Activated CD8-positive, alpha-beta T cell treated with anti-CD3 and anti-CD28 coated beads, Interleukin-2, amount 10 ng/mL, durations not matched to agents 7 days and 5 days (primary cell): ENCODE measurements at regions not wholly inside any gene's neighbourhood (a gene's known extent, or its start where the extent isn't known, plus 50 kb on each side); places are given as distances from the start of the nearest gene placed in this dataset.

Experiments used
- ATAC-seq: fragments of 150-1000 bp; cut with Tn5 transposase; one replicate; pipeline ENCODE4 v1.10.0; 2021; ENCODE audit warnings: moderate library complexity
- CTCF ChIA-PET: fragments of 350-600 bp; sonication (Branson Sonifier 250); formaldehyde crosslinking; loops from one replicate; lab custom pipeline; 2021; ENCODE audit warnings: antibody characterized with exemption; lab: Charles Lee
- POLR2A ChIA-PET: fragments of 350-600 bp; sonication (Branson Sonifier 250); formaldehyde crosslinking; loops from one replicate; lab custom pipeline; 2021; ENCODE audit warnings: antibody characterized with exemption; lab: Charles Lee
- DNase-seq: peaks from one replicate; pipeline ENCODE4 v3.0.0-alpha.2; 2020
- H3K27ac Mint-ChIP-seq: one replicate; pipeline ENCODE4 v1.8.0; 2021; ENCODE audit warnings: mild to moderate bottlenecking, mixed read lengths
- H3K27me3 Mint-ChIP-seq: one replicate; pipeline ENCODE4 v1.8.0; 2021; ENCODE audit warnings: low read depth, mixed read lengths
- H3K36me3 Mint-ChIP-seq: one replicate; pipeline ENCODE4 v1.8.0; 2021; ENCODE audit warnings: low read depth, mixed read lengths
- H3K4me1 Mint-ChIP-seq: one replicate; pipeline ENCODE4 v1.8.0; 2021; ENCODE audit warnings: low read depth, mixed read lengths
- H3K4me3 Mint-ChIP-seq: one replicate; pipeline ENCODE4 v1.8.0; 2021; ENCODE audit warnings: mild to moderate bottlenecking, mixed read lengths
- H3K9me3 Mint-ChIP-seq: one replicate; pipeline ENCODE4 v1.8.0; 2022; ENCODE audit warnings: mixed read lengths; ENCODE audit not compliant: insufficient read depth

GRCh38 chr9:16267281-16268066 lies 603.0 kb downstream of the BNC2 start:
- no peaks in the 10 kb centered on the region for H3K27me3 Mint-ChIP-seq
- DNase-seq (peak; percentile 28), ATAC-seq (peak; percentile 76)
- POLR2A ChIA-PET, result no interaction called here
- peak overlapping the region; percentile 35 for H3K4me3 Mint-ChIP-seq
- CTCF ChIA-PET, result interaction anchor here (0.7 to 0.8 kb wide), 3 partner anchors 9 to 134 kb away, joined by 3 read pairs; no protein-coding TSS in a partner anchor
- H3K36me3 Mint-ChIP-seq, result no peaks in the 10 kb centered on the region
- peaks cover 15% of the 10 kb centered on the region for H3K4me1 Mint-ChIP-seq
- peak overlapping the region; percentile 65 for H3K27ac Mint-ChIP-seq
- no peaks in the 10 kb centered on the region for H3K9me3 Mint-ChIP-seq

GRCh38 chr9:16268067-16268881 lies 602.2 kb downstream of the BNC2 start:
- no peak overlapping the region for H3K27ac Mint-ChIP-seq
- CTCF ChIA-PET, result interaction anchor here (0.7 to 0.8 kb wide), 2 partner anchors 10 to 135 kb away, joined by 3 read pairs; no protein-coding TSS in a partner anchor
- no peak overlapping the region for H3K4me3 Mint-ChIP-seq
- no peaks in the 10 kb centered on the region for H3K27me3 Mint-ChIP-seq
- ATAC-seq, result no peak
- POLR2A ChIA-PET, result no interaction called here
- DNase-seq, result no peak
- peaks cover 15% of the 10 kb centered on the region for H3K4me1 Mint-ChIP-seq
- H3K36me3 Mint-ChIP-seq, result no peaks in the 10 kb centered on the region
- no peaks in the 10 kb centered on the region for H3K9me3 Mint-ChIP-seq

GRCh38 chr9:16271967-16272366 lies 598.5 kb downstream of the BNC2 start:
- H3K27ac Mint-ChIP-seq, result no peak overlapping the region
- no peaks in the 10 kb centered on the region for H3K36me3 Mint-ChIP-seq
- CTCF ChIA-PET, result no interaction called here
- no peak for DNase-seq
- no peaks in the 10 kb centered on the region for H3K27me3 Mint-ChIP-seq
- H3K4me3 Mint-ChIP-seq, result no peak overlapping the region
- no peaks in the 10 kb centered on the region for H3K9me3 Mint-ChIP-seq
- ATAC-seq, result no peak
- POLR2A ChIA-PET, result no interaction called here
- peaks cover 10% of the 10 kb centered on the region for H3K4me1 Mint-ChIP-seq

GRCh38 chr9:16272776-16273175 lies 597.7 kb downstream of the BNC2 start:
- DNase-seq (no peak), ATAC-seq (no peak)
- peaks cover 2% of the 10 kb centered on the region for H3K4me1 Mint-ChIP-seq
- no peaks in the 10 kb centered on the region for H3K9me3 Mint-ChIP-seq
- no peaks in the 10 kb centered on the region for H3K27me3 Mint-ChIP-seq
- no peaks in the 10 kb centered on the region for H3K36me3 Mint-ChIP-seq
- CTCF ChIA-PET, result no interaction called here
- POLR2A ChIA-PET, result no interaction called here
- H3K27ac Mint-ChIP-seq, result no peak overlapping the region
- no peak overlapping the region for H3K4me3 Mint-ChIP-seq

- no peak overlapping the region for H3K27ac Mint-ChIP-seq
- H3K4me1 Mint-ChIP-seq, result no peaks in the 10 kb centered on the region
- POLR2A ChIA-PET, result no interaction called here
- no peaks in the 10 kb centered on the region for H3K36me3 Mint-ChIP-seq
- CTCF ChIA-PET, result no interaction called here
- no peaks in the 10 kb centered on the region for H3K27me3 Mint-ChIP-seq
- H3K4me3 Mint-ChIP-seq, result no peak overlapping the region
- DNase-seq, result no peak
- H3K9me3 Mint-ChIP-seq, result no peaks in the 10 kb centered on the region
- no peak for ATAC-seq
These were observed 594.5 kb downstream of the BNC2 start for GRCh38 chr9:16275795-16276624.

- DNase-seq (no peak), ATAC-seq (no peak)
- CTCF ChIA-PET, result no interaction called here
- Mint-ChIP-seq H3K4me1 (no peaks in the 10 kb centered on the region), H3K27ac (no peak overlapping the region), H3K27me3 (no peaks in the 10 kb centered on the region), H3K36me3 (no peaks in the 10 kb centered on the region), H3K4me3 (no peak overlapping the region), H3K9me3 (no peaks in the 10 kb centered on the region)
- POLR2A ChIA-PET, result no interaction called here
These were observed 593.6 kb downstream of the BNC2 start for GRCh38 chr9:16276866-16277265.

GRCh38 chr9:16277471-16277960 lies 593.0 kb downstream of the BNC2 start:
- H3K4me3 Mint-ChIP-seq, result no peak overlapping the region
- H3K9me3 Mint-ChIP-seq, result no peaks in the 10 kb centered on the region
- H3K27ac Mint-ChIP-seq, result no peak overlapping the region
- ATAC-seq (no peak), DNase-seq (no peak)
- ChIA-PET POLR2A (no interaction called here), CTCF (no interaction called here)
- H3K36me3 Mint-ChIP-seq, result no peaks in the 10 kb centered on the region
- H3K4me1 Mint-ChIP-seq, result no peaks in the 10 kb centered on the region
- no peaks in the 10 kb centered on the region for H3K27me3 Mint-ChIP-seq

GRCh38 chr9:16278326-16278999 lies 592.0 kb downstream of the BNC2 start:
- H3K27ac Mint-ChIP-seq, result no peak overlapping the region
- CTCF ChIA-PET, result no interaction called here
- POLR2A ChIA-PET, result no interaction called here
- no peak overlapping the region for H3K4me3 Mint-ChIP-seq
- H3K9me3 Mint-ChIP-seq, result no peaks in the 10 kb centered on the region
- no peaks in the 10 kb centered on the region for H3K36me3 Mint-ChIP-seq
- no peak for ATAC-seq
- no peaks in the 10 kb centered on the region for H3K4me1 Mint-ChIP-seq
- no peak for DNase-seq
- no peaks in the 10 kb centered on the region for H3K27me3 Mint-ChIP-seq

- H3K27ac Mint-ChIP-seq, result no peak overlapping the region
- no peak for ATAC-seq
- H3K27me3 Mint-ChIP-seq, result no peaks in the 10 kb centered on the region
- no peak for DNase-seq
- H3K9me3 Mint-ChIP-seq, result no peaks in the 10 kb centered on the region
- H3K36me3 Mint-ChIP-seq, result no peaks in the 10 kb centered on the region
- CTCF ChIA-PET, result no interaction called here
- no peak overlapping the region for H3K4me3 Mint-ChIP-seq
- POLR2A ChIA-PET, result no interaction called here
- H3K4me1 Mint-ChIP-seq, result no peaks in the 10 kb centered on the region
These were observed 588.8 kb downstream of the BNC2 start for GRCh38 chr9:16281707-16282106.

- H3K27me3 Mint-ChIP-seq, result no peaks in the 10 kb centered on the region
These were observed 588.3 kb downstream of the BNC2 start for GRCh38 chr9:16282216-16282615.

GRCh38 chr9:16282718-16283117 lies 587.8 kb downstream of the BNC2 start:
- Mint-ChIP-seq H3K27ac (no peak overlapping the region), H3K27me3 (no peaks in the 10 kb centered on the region), H3K9me3 (no peaks in the 10 kb centered on the region), H3K4me3 (no peak overlapping the region), H3K36me3 (no peaks in the 10 kb centered on the region), H3K4me1 (no peaks in the 10 kb centered on the region)
- no peak for DNase-seq
- POLR2A ChIA-PET, result no interaction called here
- ATAC-seq, result no peak
- CTCF ChIA-PET, result no interaction called here

More at GRCh38 chr9:16282216-16282615, 588.3 kb downstream of the BNC2 start:
- H3K9me3 Mint-ChIP-seq, result no peaks in the 10 kb centered on the region
- H3K27ac Mint-ChIP-seq, result no peak overlapping the region
- no peak overlapping the region for H3K4me3 Mint-ChIP-seq
- ATAC-seq (no peak), DNase-seq (no peak)
- CTCF ChIA-PET, result no interaction called here
- no peaks in the 10 kb centered on the region for H3K4me1 Mint-ChIP-seq
- POLR2A ChIA-PET, result no interaction called here
- H3K36me3 Mint-ChIP-seq, result no peaks in the 10 kb centered on the region
